Body of pancreas (tissue), 4 donors: ENCODE measurements at regions not wholly inside any gene's neighbourhood (a gene's known extent, or its start where the extent isn't known, plus 50 kb on each side); places are given as distances from the start of the nearest gene placed in this dataset.

ENCODE experiments used
- ATAC-seq: fragments of 150-250 bp; one replicate; pipeline ENCODE4 v1.9.1; 2016
- DNase-seq, 4 donors: peaks; one replicate each; pipeline ENCODE4 v3.0.0-alpha.2; 2019
- H3K27ac ChIP-seq, 4 donors: fragments of 200-600 bp; sonication (generic); 1 replicate in 3 of 4; 2 replicates in 1 of 4; pipeline versions ENCODE4 v1.5.1 to v1.6.1; 2016 to 2019; ENCODE audit warnings: mild to moderate bottlenecking in 1 of 4, mixed read lengths in 1 of 4, moderate library complexity in 1 of 4
- H3K27me3 ChIP-seq, 2 donors: fragments of 200-600 bp; sonication (generic); one replicate each; pipeline ENCODE4 v1.6.0; 2016; ENCODE audit warnings: mild to moderate bottlenecking in 1 of 2
- H3K36me3 ChIP-seq, 2 donors: fragments of 200-600 bp; sonication (generic); replicated peaks in 1 of 2; 2 replicates each; pipeline ENCODE4 v1.5.1; 2016; ENCODE audit warnings: low read depth in 2 of 2; ENCODE audit not compliant: insufficient read depth in 1 of 2
- H3K4me1 ChIP-seq: fragments of 200-600 bp; sonication (generic); one replicate; pipeline ENCODE4 v1.6.0; 2016
- H3K4me3 ChIP-seq, 2 donors: fragments of 200-600 bp; sonication (generic); 1 replicate in 1 of 2; 2 replicates in 1 of 2; pipeline ENCODE4 v1.5.1; 2016 to 2019
- H3K9me3 ChIP-seq, 3 donors: fragments of 200-600 bp; sonication (generic); 1 replicate in 2 of 3; 2 replicates in 1 of 3; pipeline ENCODE4 v1.5.1; 2016
- POLR2A ChIP-seq, 3 donors: fragments of 450-650 bp; IDR thresholded peaks; one replicate each; pipeline ENCODE4 v1.6.1; 2016; ENCODE audit warnings: antibody characterized with exemption in 3 of 3, mild to moderate bottlenecking in 2 of 3
- WGBS, 2 donors: methylation state at CpG; one replicate each; pipeline ENCODE4 v1.1.5; 2017; 5-methylcytosine and 5-hydroxymethylcytosine counted together
- intact Hi-C: fragments of 100-400 bp; cut with DNase I; formaldehyde crosslinking; loops from one replicate; pipeline ENCODE4 v1.15.1; 2023
- TF ChIP-seq, protein P1 (sequence below), 7 experiments: fragments of 450-650 bp in 4 of 7; fragments of 200-600 bp in 3 of 7; sonication (generic) in 3 of 7; IDR thresholded peaks; one replicate each; pipeline ENCODE4 v1.5.1; 2016 to 2019; ENCODE audit warnings: antibody characterized with exemption in 7 of 7

DNA sequence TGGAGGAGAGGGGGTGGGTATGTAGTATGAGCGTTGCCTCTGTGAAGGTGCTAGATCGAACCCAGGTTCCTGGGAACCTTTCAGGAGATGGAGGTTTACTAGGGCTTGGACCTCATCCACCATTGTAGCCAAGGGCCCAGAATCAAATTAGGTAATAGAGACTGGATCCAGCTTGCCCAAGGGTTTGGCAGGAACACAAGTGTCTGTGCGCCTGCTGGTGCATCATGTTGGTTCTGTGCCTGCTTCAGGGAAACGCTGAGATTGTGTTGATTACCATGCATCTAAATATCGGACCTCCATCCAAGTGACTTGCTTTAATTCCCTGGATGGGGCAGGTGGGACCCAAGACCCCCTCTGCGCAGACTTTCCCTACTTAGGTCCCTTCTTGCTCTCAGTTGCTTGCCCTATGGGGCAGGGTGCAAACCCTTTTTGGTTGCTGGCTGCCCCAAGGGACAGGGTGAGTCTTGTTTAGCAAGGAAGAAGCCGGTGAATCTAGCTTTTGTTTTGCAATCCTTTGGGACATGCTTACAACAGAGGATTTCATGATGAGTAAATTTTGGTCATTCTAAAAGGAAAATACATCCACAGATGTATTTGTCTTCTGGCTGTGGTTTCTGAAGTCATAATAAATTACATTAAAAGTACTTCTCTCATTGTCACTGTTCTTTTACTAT lies 189.8 kb upstream of the PRICKLE1 start:
- Histone ChIP-seq H3K4me1 (no peaks in the 10 kb centered on the region), H3K9me3 (no peaks in the 10 kb centered on the region), H3K4me3 (no peak overlapping the region), H3K27me3 (no peaks in the 10 kb centered on the region), H3K27ac (no peak overlapping the region), H3K36me3 (no peaks in the 10 kb centered on the region)
- no peak for DNase-seq
- ATAC-seq, result no peak
- intact Hi-C loops, result no loop called here
- TF ChIP-seq, protein P1, sequence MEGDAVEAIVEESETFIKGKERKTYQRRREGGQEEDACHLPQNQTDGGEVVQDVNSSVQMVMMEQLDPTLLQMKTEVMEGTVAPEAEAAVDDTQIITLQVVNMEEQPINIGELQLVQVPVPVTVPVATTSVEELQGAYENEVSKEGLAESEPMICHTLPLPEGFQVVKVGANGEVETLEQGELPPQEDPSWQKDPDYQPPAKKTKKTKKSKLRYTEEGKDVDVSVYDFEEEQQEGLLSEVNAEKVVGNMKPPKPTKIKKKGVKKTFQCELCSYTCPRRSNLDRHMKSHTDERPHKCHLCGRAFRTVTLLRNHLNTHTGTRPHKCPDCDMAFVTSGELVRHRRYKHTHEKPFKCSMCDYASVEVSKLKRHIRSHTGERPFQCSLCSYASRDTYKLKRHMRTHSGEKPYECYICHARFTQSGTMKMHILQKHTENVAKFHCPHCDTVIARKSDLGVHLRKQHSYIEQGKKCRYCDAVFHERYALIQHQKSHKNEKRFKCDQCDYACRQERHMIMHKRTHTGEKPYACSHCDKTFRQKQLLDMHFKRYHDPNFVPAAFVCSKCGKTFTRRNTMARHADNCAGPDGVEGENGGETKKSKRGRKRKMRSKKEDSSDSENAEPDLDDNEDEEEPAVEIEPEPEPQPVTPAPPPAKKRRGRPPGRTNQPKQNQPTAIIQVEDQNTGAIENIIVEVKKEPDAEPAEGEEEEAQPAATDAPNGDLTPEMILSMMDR (IDR thresholded peaks at IDR 0.05), result no peak
- no peak for TF ChIP-seq POLR2A (IDR thresholded peaks at IDR 0.05)
- 83 to 88% methylated on average over 7 of the region's 7 CpGs for WGBS, 2 donors

DNA sequence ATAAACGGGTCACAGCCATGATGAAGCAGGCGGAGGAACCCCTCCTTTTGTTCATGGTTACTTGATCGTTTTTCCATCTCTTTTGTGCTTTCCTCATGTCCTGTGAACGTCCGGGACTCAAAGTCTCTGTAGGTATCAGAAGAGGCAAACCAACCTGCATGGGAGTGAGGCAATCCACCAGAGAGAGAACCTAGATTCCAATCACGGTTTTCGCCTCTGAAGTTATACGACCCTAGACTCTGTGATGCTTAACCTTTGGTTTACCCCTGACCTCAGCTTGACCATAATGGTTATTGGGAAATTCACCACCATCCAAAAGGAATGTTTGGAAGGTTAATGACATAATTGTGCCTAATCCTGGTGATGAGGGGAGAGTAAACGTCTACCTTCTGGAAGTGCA lies 186.8 kb upstream of the PRICKLE1 start:
- no peaks in the 10 kb centered on the region for H3K27me3 ChIP-seq
- H3K4me1 ChIP-seq, result no peaks in the 10 kb centered on the region
- TF ChIP-seq, protein P1 (IDR thresholded peaks at IDR 0.05), result no peak
- TF ChIP-seq POLR2A (IDR thresholded peaks at IDR 0.05), result no peak
- 73% methylated on average over 9 of the region's 9 CpGs for WGBS, 2 donors
- DNase-seq (no peak), ATAC-seq (no peak)
- no peak overlapping the region for H3K27ac ChIP-seq
- no peak overlapping the region for H3K4me3 ChIP-seq
- peaks cover 0 to 9% (median 0%) of the 10 kb centered on the region in 3 donors for H3K9me3 ChIP-seq
- intact Hi-C loops, result no loop called here
- H3K36me3 ChIP-seq, result no peaks in the 10 kb centered on the region

DNA sequence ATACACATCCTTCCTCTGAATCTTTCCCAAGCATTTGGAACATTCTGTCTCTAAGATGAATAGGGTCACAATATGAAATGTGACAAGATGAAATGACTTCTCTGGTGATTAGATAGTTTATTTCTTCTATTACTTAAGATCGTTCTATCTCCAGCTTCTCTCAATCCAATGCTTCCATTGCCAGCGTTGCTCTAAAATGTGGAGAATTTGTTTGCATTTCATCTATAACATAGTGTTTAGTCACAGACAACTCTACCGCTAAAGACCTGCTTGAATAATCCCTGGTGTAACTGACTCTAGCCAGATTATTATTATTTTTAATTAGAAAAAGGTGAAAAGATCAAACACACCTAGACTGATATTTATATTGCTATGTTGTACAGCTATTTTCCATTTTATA lies 184.7 kb upstream of the PRICKLE1 start:
- DNase-seq (no peak), ATAC-seq (no peak)
- Histone ChIP-seq H3K27me3 (no peaks in the 10 kb centered on the region), H3K36me3 (no peaks in the 10 kb centered on the region), H3K4me3 (no peak overlapping the region), H3K4me1 (peaks cover 6% of the 10 kb centered on the region), H3K27ac (no peak overlapping the region), H3K9me3 (peaks cover 0 to 9% (median 0%) of the 10 kb centered on the region in 3 donors)
- WGBS, 2 donors, result 83 to 87% methylated on average over 3 of the region's 3 CpGs
- TF ChIP-seq, protein P1 (IDR thresholded peaks at IDR 0.05), result no peak
- no peak for TF ChIP-seq POLR2A (IDR thresholded peaks at IDR 0.05)
- intact Hi-C loops, result no loop called here

DNA sequence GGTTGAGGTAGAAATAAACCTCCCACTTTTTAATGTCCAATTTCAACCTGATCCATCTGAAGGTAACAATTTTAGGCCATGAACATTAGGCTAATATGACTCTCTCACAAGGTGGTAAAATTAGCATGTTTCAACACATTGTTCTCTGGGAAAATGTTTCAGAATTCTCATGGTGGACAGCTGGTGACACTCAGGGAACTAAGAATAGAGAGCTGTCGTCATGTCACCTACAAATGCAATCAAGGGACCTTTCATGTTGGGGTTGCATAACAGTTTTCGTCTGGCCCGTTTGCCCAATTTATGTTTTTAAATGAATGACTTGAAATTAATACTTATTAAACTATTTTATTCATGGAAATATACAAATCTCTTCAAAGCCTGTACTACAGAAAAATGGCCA lies 180.7 kb upstream of the PRICKLE1 start:
- Histone ChIP-seq H3K36me3 (no peaks in the 10 kb centered on the region), H3K4me3 (no peak overlapping the region), H3K27ac (no peak overlapping the region), H3K4me1 (peaks cover 17% of the 10 kb centered on the region), H3K9me3 (peaks cover 0 to 9% (median 0%) of the 10 kb centered on the region in 3 donors), H3K27me3 (no peaks in the 10 kb centered on the region)
- intact Hi-C loops, result no loop called here
- TF ChIP-seq, protein P1 (IDR thresholded peaks at IDR 0.05), result no peak
- TF ChIP-seq POLR2A (IDR thresholded peaks at IDR 0.05), result no peak
- ATAC-seq, result peak; percentile 64
- 42 to 49% methylated on average over 3 of the region's 3 CpGs for WGBS, 2 donors
- DNase-seq, result peak in 1 of 4 donors; percentile 55

DNA sequence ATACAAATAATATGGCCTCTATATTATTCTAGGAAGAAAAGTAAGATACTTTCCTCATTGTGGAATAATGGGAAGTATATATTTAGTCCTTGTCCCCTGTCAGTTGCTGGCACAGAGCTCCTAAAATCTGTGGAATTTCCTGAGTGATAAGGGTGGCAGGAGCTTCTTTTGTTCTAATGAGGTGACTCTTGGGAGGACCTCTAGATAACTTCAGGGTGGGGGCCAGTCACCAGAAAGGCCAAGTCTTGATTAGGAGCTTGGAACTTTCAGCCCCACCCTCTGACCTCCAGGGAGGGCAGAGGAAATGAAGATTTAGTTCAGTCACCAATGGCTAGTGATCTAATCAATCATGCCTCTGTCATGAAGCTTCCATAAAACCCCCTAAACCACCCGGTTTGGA lies 179.9 kb upstream of the PRICKLE1 start:
- ATAC-seq, result no peak
- intact Hi-C loops, result no loop called here
- 12 to 25% methylated on average over 1 of the region's 1 CpG for WGBS, 2 donors
- Histone ChIP-seq H3K9me3 (peaks cover 0 to 9% (median 0%) of the 10 kb centered on the region in 3 donors), H3K4me1 (peaks cover 17% of the 10 kb centered on the region), H3K27ac (no peak overlapping the region), H3K36me3 (no peaks in the 10 kb centered on the region), H3K27me3 (no peaks in the 10 kb centered on the region), H3K4me3 (no peak overlapping the region)
- no peak for DNase-seq
- TF ChIP-seq, protein P1 (IDR thresholded peaks at IDR 0.05), result no peak
- no peak for TF ChIP-seq POLR2A (IDR thresholded peaks at IDR 0.05)
